Fibroblast of lung (primary cell): ENCODE measurements at regions not wholly inside any gene's neighbourhood (a gene's known extent, or its start where the extent isn't known, plus 50 kb on each side); places are given as distances from the start of the nearest gene placed in this dataset.

Experiments used
- DNase-seq, 2 donors: peaks; one replicate each; pipeline versions ENCODE4 v3.0.0 to v3.0.0-alpha.2; 2010; ENCODE audit warnings: low read depth in 2 of 2
- H2AFZ ChIP-seq: 2 replicates; pipeline ENCODE4 v1.5.1; 2012; ENCODE audit warnings: low read length, control low read depth, inconsistent platforms
- H3K27ac ChIP-seq: 2 replicates; pipeline ENCODE4 v1.5.1; 2011; ENCODE audit warnings: low read length, control low read depth; ENCODE audit not compliant: insufficient read depth
- H3K27me3 ChIP-seq: 2 replicates; pipeline ENCODE4 v1.5.1; 2011; ENCODE audit warnings: mild to moderate bottlenecking, low read length; ENCODE audit not compliant: control insufficient read depth, insufficient read depth
- H3K36me3 ChIP-seq: 2 replicates; pipeline ENCODE4 v1.5.1; 2011; ENCODE audit warnings: low read length; ENCODE audit not compliant: control insufficient read depth, insufficient read depth
- H3K4me1 ChIP-seq: 2 replicates; pipeline ENCODE4 v1.5.1; 2011; ENCODE audit warnings: low read length; ENCODE audit not compliant: control insufficient read depth, insufficient read depth; ENCODE audit errors: extremely low read depth
- H3K4me2 ChIP-seq: 2 replicates; pipeline ENCODE4 v1.5.1; 2011; ENCODE audit warnings: low read length, control low read depth; ENCODE audit not compliant: insufficient read depth; ENCODE audit errors: extremely low read depth
- H3K4me3 ChIP-seq, 4 experiments: fragments of 200-600 bp in 1 of 4; sonication (generic) in 1 of 4; replicated peaks in 1 of 4; 2 replicates each; pipeline ENCODE4 v1.5.1; 2011 to 2016; ENCODE audit warnings: low read length in 4 of 4, low read depth in 3 of 4, mild to moderate bottlenecking in 3 of 4, control low read depth in 2 of 4, inconsistent platforms in 1 of 4, mixed read lengths in 1 of 4; ENCODE audit not compliant: insufficient read depth in 1 of 4; ENCODE audit errors: control extremely low read depth in 1 of 4
- H3K79me2 ChIP-seq: 2 replicates; pipeline ENCODE4 v1.5.1; 2012; ENCODE audit warnings: mild to moderate bottlenecking, low read length, inconsistent platforms; ENCODE audit not compliant: control insufficient read depth, insufficient read depth
- H3K9ac ChIP-seq: 2 replicates; pipeline ENCODE4 v1.5.1; 2011; ENCODE audit warnings: mild to moderate bottlenecking, low read length, control low read depth; ENCODE audit not compliant: insufficient read depth
- H3K9me3 ChIP-seq: 2 replicates; pipeline ENCODE4 v1.5.1; 2012; ENCODE audit warnings: low read depth, low read length; ENCODE audit not compliant: control insufficient read depth, insufficient read depth
- H4K20me1 ChIP-seq: 2 replicates; pipeline ENCODE4 v1.5.1; 2011; ENCODE audit warnings: low read length; ENCODE audit not compliant: control insufficient read depth, insufficient read depth; ENCODE audit errors: extremely low read depth
- EZH2 ChIP-seq: IDR thresholded peaks from 2 replicates; pipeline ENCODE4 v1.5.1; 2012; ENCODE audit warnings: low read length, control low read depth, mild to moderate bottlenecking; ENCODE audit errors: missing control alignments
- TF ChIP-seq, protein P1 (sequence below), 2 donors: IDR thresholded peaks in 1 of 2; conservative IDR thresholded peaks in 1 of 2; 1 replicate in 1 of 2; 2 replicates in 1 of 2; pipeline ENCODE4 v1.5.1; 2011 to 2012; ENCODE audit warnings: low read length in 2 of 2, control low read depth in 1 of 2, inconsistent platforms in 1 of 2, low read depth in 1 of 2, mild to moderate bottlenecking in 1 of 2

DNA sequence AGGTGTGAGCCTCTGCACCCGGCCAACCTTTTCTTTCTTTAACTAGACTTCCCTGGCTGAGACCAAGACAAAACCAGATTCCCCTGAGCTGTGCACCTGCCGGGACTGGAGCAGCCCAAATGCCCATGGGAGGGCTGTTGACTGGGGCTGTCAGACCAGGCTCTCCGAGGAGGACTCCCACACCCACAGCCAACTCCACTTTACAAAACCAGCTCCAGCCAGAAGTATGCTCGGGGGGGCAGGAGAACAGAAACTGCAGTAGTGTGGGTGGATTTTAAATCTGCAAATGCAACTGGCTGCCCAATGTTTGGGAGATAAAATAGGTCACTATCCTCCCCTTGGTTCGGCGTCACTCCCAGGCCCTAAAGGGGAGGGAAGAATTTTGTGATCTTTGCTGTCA lies 78.5 kb downstream of the VCPKMT start:
- TF ChIP-seq, protein P1, sequence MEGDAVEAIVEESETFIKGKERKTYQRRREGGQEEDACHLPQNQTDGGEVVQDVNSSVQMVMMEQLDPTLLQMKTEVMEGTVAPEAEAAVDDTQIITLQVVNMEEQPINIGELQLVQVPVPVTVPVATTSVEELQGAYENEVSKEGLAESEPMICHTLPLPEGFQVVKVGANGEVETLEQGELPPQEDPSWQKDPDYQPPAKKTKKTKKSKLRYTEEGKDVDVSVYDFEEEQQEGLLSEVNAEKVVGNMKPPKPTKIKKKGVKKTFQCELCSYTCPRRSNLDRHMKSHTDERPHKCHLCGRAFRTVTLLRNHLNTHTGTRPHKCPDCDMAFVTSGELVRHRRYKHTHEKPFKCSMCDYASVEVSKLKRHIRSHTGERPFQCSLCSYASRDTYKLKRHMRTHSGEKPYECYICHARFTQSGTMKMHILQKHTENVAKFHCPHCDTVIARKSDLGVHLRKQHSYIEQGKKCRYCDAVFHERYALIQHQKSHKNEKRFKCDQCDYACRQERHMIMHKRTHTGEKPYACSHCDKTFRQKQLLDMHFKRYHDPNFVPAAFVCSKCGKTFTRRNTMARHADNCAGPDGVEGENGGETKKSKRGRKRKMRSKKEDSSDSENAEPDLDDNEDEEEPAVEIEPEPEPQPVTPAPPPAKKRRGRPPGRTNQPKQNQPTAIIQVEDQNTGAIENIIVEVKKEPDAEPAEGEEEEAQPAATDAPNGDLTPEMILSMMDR (conservative IDR thresholded peaks at IDR 0.05 in 1 of 2, IDR thresholded peaks at IDR 0.05 in 1 of 2; ENCODE audit: low read depth in 1 of 2, low read length in 2 of 2) = no peak
- no peak for TF ChIP-seq EZH2
- DNase-seq = no peak
- no peaks in the 10 kb centered on the region for H3K9me3 ChIP-seq
- no peak overlapping the region for H3K4me3 ChIP-seq
- H3K36me3 ChIP-seq = no peaks in the 10 kb centered on the region
- peak overlapping the region; percentile 11 for H3K4me2 ChIP-seq
- H3K27ac ChIP-seq = peak overlapping the region; percentile 91
- no peak overlapping the region for H2AFZ ChIP-seq
- H3K4me1 ChIP-seq = peaks cover 24% of the 10 kb centered on the region
- H3K79me2 ChIP-seq = no peaks in the 10 kb centered on the region
- no peak overlapping the region for H3K9ac ChIP-seq
- no peaks in the 10 kb centered on the region for H4K20me1 ChIP-seq
- no peaks in the 10 kb centered on the region for H3K27me3 ChIP-seq

DNA sequence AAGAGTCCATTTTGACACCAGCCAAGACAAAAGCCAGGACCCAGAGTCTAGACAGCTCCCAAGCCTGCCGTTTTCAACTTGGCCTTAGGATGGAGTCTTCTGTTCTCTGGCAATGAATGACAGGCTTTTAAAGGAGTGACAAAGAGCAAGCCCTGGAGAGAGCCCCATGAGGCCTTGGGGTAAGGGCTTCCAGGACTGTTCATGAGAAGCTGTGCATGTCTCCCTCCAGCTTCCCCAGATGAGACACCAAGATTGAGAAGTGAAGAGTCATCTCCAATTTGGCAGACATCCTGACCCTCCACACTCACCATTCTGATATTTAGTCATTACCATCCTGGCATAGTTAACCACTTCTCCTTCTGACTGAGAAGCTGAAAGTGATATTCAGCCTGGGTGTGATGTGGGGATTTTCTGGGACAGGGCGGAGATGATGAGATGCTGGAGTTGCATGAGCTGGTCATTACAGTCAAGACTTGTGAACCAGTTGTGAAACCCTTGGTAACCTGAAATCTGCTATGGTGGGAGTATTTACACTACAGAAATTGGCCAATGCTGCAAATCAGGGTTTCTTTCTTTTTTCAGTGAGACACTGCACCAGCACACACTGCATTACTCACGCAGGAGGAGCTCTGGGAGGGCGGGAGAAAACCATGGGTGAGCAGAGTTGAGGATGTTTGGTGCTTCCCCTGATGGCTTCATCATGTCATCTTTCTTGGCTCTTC lies 77.8 kb downstream of the VCPKMT start:
- Histone ChIP-seq H3K79me2 (no peaks in the 10 kb centered on the region), H3K4me3 (no peak overlapping the region), H3K36me3 (no peaks in the 10 kb centered on the region), H3K27ac (peak overlapping the region; percentile 91), H3K9ac (no peak overlapping the region), H2AFZ (no peak overlapping the region), H3K9me3 (no peaks in the 10 kb centered on the region), H3K4me2 (peak overlapping the region; percentile 51), H3K27me3 (no peaks in the 10 kb centered on the region), H4K20me1 (no peaks in the 10 kb centered on the region), H3K4me1 (peaks cover 24% of the 10 kb centered on the region)
- DNase-seq = peak; percentile 82 to 96
- TF ChIP-seq EZH2 = no peak
- TF ChIP-seq, protein P1 (conservative IDR thresholded peaks at IDR 0.05 in 1 of 2, IDR thresholded peaks at IDR 0.05 in 1 of 2; ENCODE audit: low read depth in 1 of 2, low read length in 2 of 2) = no peak

DNA sequence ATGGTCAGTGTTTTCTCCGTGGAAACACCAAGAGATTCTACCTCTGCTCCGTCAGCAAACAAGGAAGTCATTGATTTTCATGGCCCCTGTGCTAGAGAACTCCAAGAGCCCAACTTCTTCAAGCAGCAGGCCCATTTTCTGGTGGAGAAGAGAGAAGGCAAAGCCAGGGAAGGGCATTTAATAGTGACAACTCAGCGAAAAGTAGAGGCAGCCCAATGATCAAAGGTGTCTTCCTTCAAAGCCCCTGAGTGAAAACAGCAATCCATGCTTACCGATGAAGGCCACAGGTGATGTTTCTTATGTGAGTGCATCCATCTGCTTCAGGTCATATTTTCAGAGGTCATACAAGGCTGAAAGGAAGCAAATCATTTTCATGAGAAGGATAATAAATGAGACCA lies 77.3 kb downstream of the VCPKMT start:
- no peak for DNase-seq
- peak overlapping the region; percentile 91 for H3K27ac ChIP-seq
- H3K9me3 ChIP-seq = no peaks in the 10 kb centered on the region
- no peaks in the 10 kb centered on the region for H4K20me1 ChIP-seq
- H3K4me1 ChIP-seq = peaks cover 27% of the 10 kb centered on the region
- no peak for TF ChIP-seq EZH2
- TF ChIP-seq, protein P1 (conservative IDR thresholded peaks at IDR 0.05 in 1 of 2, IDR thresholded peaks at IDR 0.05 in 1 of 2; ENCODE audit: low read depth in 1 of 2, low read length in 2 of 2) = no peak
- H3K9ac ChIP-seq = peak overlapping the region; percentile 10
- H2AFZ ChIP-seq = no peak overlapping the region
- H3K4me3 ChIP-seq = no peak overlapping the region
- H3K79me2 ChIP-seq = no peaks in the 10 kb centered on the region
- peak overlapping the region; percentile 51 for H3K4me2 ChIP-seq
- no peaks in the 10 kb centered on the region for H3K36me3 ChIP-seq
- H3K27me3 ChIP-seq = no peaks in the 10 kb centered on the region
